A673 (cell line): ENCODE measurements at regions not wholly inside any gene's neighbourhood (a gene's known extent, or its start where the extent isn't known, plus 50 kb on each side); places are given as distances from the start of the nearest gene placed in this dataset.

Source experiments
- BruUV-seq: library from RNA; stranded (reverse); fragments of 400-500 nt; replicated peaks from 2 replicates; lab custom pipeline; 2021; lab: Mats Ljungman, UMichigan
- CTCF ChIA-PET: fragments of 300-600 bp; sonication (Branson Sonifier 250); formaldehyde crosslinking; loops from one replicate; lab custom pipeline; 2022; ENCODE audit warnings: antibody characterized with exemption; lab: Charles Lee
- POLR2A ChIA-PET: fragments of 300-600 bp; sonication (Branson Sonifier 250); formaldehyde crosslinking; loops from one replicate; lab custom pipeline; 2022; ENCODE audit warnings: antibody characterized with exemption; ENCODE audit not compliant: low non-redundant PET; lab: Charles Lee
- DNase-seq: peaks from one replicate; pipeline ENCODE4 v3.0.0-alpha.2; 2015; ENCODE audit warnings: low spot score
- H3K27ac ChIP-seq: fragments of 200-600 bp; sonication (generic); 2 replicates; pipeline ENCODE4 v1.5.1; 2016; ENCODE audit warnings: mixed run types, low read depth, mild to moderate bottlenecking, mixed read lengths, antibody characterized with exemption, low read length; ENCODE audit not compliant: poor library complexity, severe bottlenecking
- H3K27me3 ChIP-seq: fragments of 200-600 bp; sonication (generic); replicated peaks from 2 replicates; pipeline ENCODE4 v1.6.1; 2017; ENCODE audit warnings: mixed run types, low read depth, mild to moderate bottlenecking, mixed read lengths, antibody characterized with exemption, low read length; ENCODE audit not compliant: insufficient read depth, poor library complexity
- H3K36me3 ChIP-seq: fragments of 200-600 bp; sonication (generic); 2 replicates; pipeline ENCODE4 v1.6.1; 2016; ENCODE audit warnings: mixed run types, mild to moderate bottlenecking, mixed read lengths, antibody characterized with exemption, low read length; ENCODE audit not compliant: insufficient read depth, poor library complexity, severe bottlenecking
- H3K4me1 ChIP-seq: fragments of 200-600 bp; sonication (generic); 2 replicates; pipeline ENCODE4 v1.6.1; 2017; ENCODE audit warnings: mixed run types, mild to moderate bottlenecking, mixed read lengths, antibody characterized with exemption, low read length; ENCODE audit not compliant: insufficient read depth, poor library complexity, severe bottlenecking
- H3K4me3 ChIP-seq: fragments of 200-600 bp; sonication (generic); 2 replicates; pipeline ENCODE4 v1.5.1; 2016; ENCODE audit warnings: low read depth, mixed run types, mild to moderate bottlenecking, mixed read lengths, low read length; ENCODE audit not compliant: poor library complexity, severe bottlenecking
- H3K9me3 ChIP-seq: fragments of 200-600 bp; sonication (generic); 2 replicates; pipeline ENCODE4 v1.6.1; 2016; ENCODE audit warnings: mixed run types, low read depth, mild to moderate bottlenecking, mixed read lengths, antibody characterized with exemption, low read length; ENCODE audit not compliant: poor library complexity, severe bottlenecking
- EZH2 ChIP-seq: fragments of 200-600 bp; sonication (generic); IDR thresholded peaks from 2 replicates; pipeline ENCODE4 v1.6.1; 2017; ENCODE audit warnings: borderline replicate concordance, low read depth, mild to moderate bottlenecking, mixed read lengths, antibody characterized with exemption, low read length; ENCODE audit not compliant: poor library complexity, severe bottlenecking
- intact Hi-C: fragments of 100-400 bp; cut with micrococcal nuclease; formaldehyde crosslinking; loops from one replicate; pipeline ENCODE4 v1.10.0; 2022; ENCODE audit not compliant: unreplicated experiment
- TF ChIP-seq, protein P1 (sequence below): fragments of 300-800, 200-600 bp; sonication (generic); conservative IDR thresholded peaks from 2 replicates; pipeline ENCODE4 v1.5.1; 2017; ENCODE audit warnings: low read depth, mild to moderate bottlenecking, antibody characterized with exemption, low read length, moderate library complexity, mixed read lengths

DNA sequence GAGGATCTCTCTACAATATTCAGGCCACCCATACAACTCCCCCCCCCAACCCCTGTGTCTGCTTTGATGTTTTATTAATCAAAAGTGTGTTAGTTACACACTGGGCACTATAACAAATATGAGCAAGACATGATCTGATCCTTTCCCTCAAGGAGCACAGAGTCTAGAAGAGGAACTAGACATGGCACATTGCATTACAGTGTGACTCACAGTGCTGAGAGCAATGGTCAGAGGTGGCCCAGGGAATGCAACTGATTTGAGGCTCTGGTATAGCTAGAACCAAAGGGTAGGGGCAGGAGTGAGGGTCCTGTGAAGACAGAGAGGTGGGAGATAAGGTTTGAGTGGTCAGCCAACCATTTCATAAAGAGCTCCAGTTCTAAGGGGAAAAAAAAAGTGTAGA is 539.2 kb downstream of the ACTL7B start:
- TF ChIP-seq, protein P1, sequence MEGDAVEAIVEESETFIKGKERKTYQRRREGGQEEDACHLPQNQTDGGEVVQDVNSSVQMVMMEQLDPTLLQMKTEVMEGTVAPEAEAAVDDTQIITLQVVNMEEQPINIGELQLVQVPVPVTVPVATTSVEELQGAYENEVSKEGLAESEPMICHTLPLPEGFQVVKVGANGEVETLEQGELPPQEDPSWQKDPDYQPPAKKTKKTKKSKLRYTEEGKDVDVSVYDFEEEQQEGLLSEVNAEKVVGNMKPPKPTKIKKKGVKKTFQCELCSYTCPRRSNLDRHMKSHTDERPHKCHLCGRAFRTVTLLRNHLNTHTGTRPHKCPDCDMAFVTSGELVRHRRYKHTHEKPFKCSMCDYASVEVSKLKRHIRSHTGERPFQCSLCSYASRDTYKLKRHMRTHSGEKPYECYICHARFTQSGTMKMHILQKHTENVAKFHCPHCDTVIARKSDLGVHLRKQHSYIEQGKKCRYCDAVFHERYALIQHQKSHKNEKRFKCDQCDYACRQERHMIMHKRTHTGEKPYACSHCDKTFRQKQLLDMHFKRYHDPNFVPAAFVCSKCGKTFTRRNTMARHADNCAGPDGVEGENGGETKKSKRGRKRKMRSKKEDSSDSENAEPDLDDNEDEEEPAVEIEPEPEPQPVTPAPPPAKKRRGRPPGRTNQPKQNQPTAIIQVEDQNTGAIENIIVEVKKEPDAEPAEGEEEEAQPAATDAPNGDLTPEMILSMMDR: no peak
- no peak for TF ChIP-seq EZH2
- ChIA-PET CTCF (no interaction called here), POLR2A (no interaction called here)
- H3K36me3 ChIP-seq: no peaks in the 10 kb centered on the region
- no peaks in the 10 kb centered on the region for H3K4me1 ChIP-seq
- no peak for DNase-seq
- no peak overlapping the region for H3K4me3 ChIP-seq
- H3K27ac ChIP-seq: no peak overlapping the region
- no peaks in the 10 kb centered on the region for H3K27me3 ChIP-seq
- intact Hi-C loops: no loop called here
- no TSS peak for BruUV-seq
- peaks cover 3% of the 10 kb centered on the region for H3K9me3 ChIP-seq

DNA sequence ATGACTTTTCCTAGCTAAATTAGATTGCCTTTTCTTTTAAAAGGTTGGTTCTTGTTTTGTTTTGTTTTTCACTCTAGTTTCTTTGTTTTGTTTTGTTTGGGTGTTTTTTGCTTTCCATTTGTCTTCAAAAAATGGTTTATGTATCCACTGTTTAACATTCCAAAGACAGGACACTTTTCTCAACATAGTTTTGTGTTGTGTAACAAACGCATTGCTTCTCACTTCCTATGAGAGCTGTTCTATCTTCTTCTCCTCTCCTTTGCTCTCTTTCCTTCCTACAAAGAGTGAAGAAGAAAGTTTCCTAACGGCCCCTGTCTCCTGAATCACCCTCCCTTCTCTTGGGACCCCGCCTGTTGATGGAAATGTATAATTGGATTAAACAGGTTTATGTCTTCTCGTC is 539.7 kb downstream of the ACTL7B start:
- Histone ChIP-seq H3K27me3 (no peaks in the 10 kb centered on the region), H3K4me1 (no peaks in the 10 kb centered on the region), H3K9me3 (peaks cover 3% of the 10 kb centered on the region), H3K27ac (no peak overlapping the region), H3K4me3 (no peak overlapping the region), H3K36me3 (no peaks in the 10 kb centered on the region)
- BruUV-seq: no TSS peak
- TF ChIP-seq, protein P1: no peak
- TF ChIP-seq EZH2: no peak
- intact Hi-C loops: no loop called here
- CTCF ChIA-PET: no interaction called here
- POLR2A ChIA-PET: no interaction called here
- DNase-seq: peak; percentile 10

DNA sequence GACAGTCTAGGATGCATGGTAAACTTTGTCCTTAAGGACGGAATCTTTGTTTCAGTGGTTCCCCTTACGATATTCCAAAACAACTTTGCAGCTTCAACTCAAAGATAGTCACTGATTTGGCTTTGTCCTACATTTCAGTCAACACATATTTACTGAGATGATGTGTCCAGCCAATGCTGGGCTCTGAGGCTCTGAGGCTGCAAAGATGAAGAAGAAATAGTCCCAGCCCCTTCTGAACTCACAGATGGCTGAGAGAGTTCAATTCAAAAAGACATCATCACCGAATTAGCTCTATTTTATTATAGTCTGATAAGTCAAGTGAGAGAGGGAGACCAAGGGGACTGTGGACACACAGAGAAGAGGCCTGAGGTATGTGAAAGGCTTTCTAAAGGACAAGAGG is 544.0 kb downstream of the ACTL7B start:
- H3K9me3 ChIP-seq: no peaks in the 10 kb centered on the region
- H3K36me3 ChIP-seq: no peaks in the 10 kb centered on the region
- ChIA-PET POLR2A (no interaction called here), CTCF (no interaction called here)
- TF ChIP-seq EZH2: no peak
- TF ChIP-seq, protein P1: no peak
- H3K4me3 ChIP-seq: no peak overlapping the region
- H3K4me1 ChIP-seq: no peaks in the 10 kb centered on the region
- no peak overlapping the region for H3K27ac ChIP-seq
- BruUV-seq: no TSS peak
- no peak for DNase-seq
- intact Hi-C loops: no loop called here
- H3K27me3 ChIP-seq: no peaks in the 10 kb centered on the region
